ENCODE measurements at regions not wholly inside any gene's neighbourhood (a gene's known extent, or its start where the extent isn't known, plus 50 kb on each side); places are given as distances from the start of the nearest gene placed in this dataset.

GRCh38 chr3:168289471-168290008 is 193.8 kb upstream of the GOLIM4 start:
- Mint-ChIP-seq H3K4me1 (no peaks in the 10 kb centered on the region), H3K4me3 (no peak overlapping the region), H3K36me3 (ENCODE audit: low read depth) (no peaks in the 10 kb centered on the region), H3K27me3 (ENCODE audit: low read depth) (no peaks in the 10 kb centered on the region), H3K9me3 (no peaks in the 10 kb centered on the region), H3K27ac (no peak overlapping the region)
- TF ChIP-seq CTCF (IDR thresholded peaks at IDR 0.05; ENCODE audit: unreplicated experiment in 3 of 3): no peak

- no peak overlapping the region for H3K27ac Mint-ChIP-seq
- no peaks in the 10 kb centered on the region for H3K36me3 Mint-ChIP-seq (ENCODE audit: low read depth)
These were observed 193.0 kb upstream of the GOLIM4 start for GRCh38 chr3:168288511-168289401.

DNA sequence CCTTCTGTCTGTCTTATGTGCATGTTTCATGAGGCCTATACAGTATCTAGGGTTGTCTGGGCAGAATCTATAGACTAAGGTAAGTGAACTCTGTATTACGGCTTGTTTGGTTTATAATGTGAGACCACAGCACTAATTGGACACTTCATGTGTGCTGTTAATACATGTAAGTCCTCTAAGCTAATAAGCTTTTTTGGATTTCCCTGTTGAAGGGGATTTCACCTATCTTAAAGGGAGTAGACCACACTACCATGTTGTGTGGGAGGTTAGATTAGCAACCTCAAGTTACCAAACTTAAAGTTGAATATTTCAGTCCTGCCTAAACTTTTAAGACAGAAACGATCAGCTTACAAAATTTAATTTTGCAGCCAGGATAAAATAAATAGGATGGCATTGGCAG is 189.8 kb upstream of the GOLIM4 start:
- no peaks in the 10 kb centered on the region for H3K4me1 Mint-ChIP-seq
- H3K36me3 Mint-ChIP-seq (ENCODE audit: low read depth): no peaks in the 10 kb centered on the region
- no peak overlapping the region for H3K27ac Mint-ChIP-seq
- no peak overlapping the region for H3K4me3 Mint-ChIP-seq
- H3K27me3 Mint-ChIP-seq (ENCODE audit: low read depth): no peaks in the 10 kb centered on the region
- no peaks in the 10 kb centered on the region for H3K9me3 Mint-ChIP-seq
- no peak for TF ChIP-seq CTCF (IDR thresholded peaks at IDR 0.05; ENCODE audit: unreplicated experiment in 3 of 3)

More at GRCh38 chr3:168288511-168289401, 193.0 kb upstream of the GOLIM4 start:
- TF ChIP-seq CTCF (IDR thresholded peaks at IDR 0.05; ENCODE audit: unreplicated experiment in 3 of 3): no peak
- Mint-ChIP-seq H3K4me1 (no peaks in the 10 kb centered on the region), H3K4me3 (no peak overlapping the region), H3K9me3 (no peaks in the 10 kb centered on the region), H3K27me3 (ENCODE audit: low read depth) (no peaks in the 10 kb centered on the region)

DNA sequence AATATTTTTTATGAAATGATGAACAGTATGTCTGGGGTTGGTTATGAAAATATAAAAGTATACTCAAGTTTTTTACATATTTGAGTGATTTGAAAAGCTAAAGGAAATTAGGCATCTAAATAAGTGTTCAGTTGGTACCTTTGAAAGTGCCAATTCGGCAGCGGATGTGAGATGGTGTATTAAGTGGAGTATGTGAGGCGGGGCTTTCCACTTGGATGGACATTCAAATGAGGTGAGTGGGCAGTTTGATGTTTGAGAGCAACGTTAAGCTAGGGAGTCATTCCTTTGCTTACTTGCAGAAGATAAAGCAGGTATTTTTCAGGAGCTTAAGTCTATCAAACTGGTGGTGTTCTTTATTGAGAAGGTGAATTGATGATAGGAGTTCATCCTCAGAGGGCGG is 189.0 kb upstream of the GOLIM4 start:
- Mint-ChIP-seq H3K4me1 (no peaks in the 10 kb centered on the region), H3K4me3 (no peak overlapping the region), H3K27ac (no peak overlapping the region), H3K36me3 (ENCODE audit: low read depth) (no peaks in the 10 kb centered on the region), H3K27me3 (ENCODE audit: low read depth) (no peaks in the 10 kb centered on the region), H3K9me3 (no peaks in the 10 kb centered on the region)
- no peak for TF ChIP-seq CTCF (IDR thresholded peaks at IDR 0.05; ENCODE audit: unreplicated experiment in 3 of 3)

DNA sequence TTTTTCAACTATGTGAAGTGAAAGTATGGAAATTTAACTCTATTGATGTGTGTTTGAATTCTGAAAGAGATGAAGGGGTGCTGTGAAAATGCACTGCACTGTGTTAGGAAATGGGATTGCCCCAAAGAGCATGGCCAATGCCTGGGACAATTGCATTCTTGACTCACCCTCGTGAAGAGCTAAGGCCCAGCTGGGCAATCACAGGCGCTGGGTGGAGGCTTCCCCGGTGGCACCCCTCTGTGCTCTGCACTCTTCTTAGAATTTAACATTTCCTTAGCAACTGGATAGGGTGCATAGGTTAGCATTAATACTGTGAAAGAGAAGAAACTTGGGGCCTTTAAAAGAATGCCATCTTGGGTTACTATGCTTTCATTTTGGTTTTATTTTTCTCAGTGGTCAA is 179.9 kb upstream of the GOLIM4 start:
- peaks cover 4% of the 10 kb centered on the region for H3K36me3 Mint-ChIP-seq (ENCODE audit: low read depth)
- TF ChIP-seq CTCF (IDR thresholded peaks at IDR 0.05; ENCODE audit: unreplicated experiment in 3 of 3): no peak
- H3K9me3 Mint-ChIP-seq: peaks cover 15% of the 10 kb centered on the region
- no peak overlapping the region for H3K27ac Mint-ChIP-seq
- no peaks in the 10 kb centered on the region for H3K27me3 Mint-ChIP-seq (ENCODE audit: low read depth)
- no peak overlapping the region for H3K4me3 Mint-ChIP-seq
- H3K4me1 Mint-ChIP-seq: no peaks in the 10 kb centered on the region

DNA sequence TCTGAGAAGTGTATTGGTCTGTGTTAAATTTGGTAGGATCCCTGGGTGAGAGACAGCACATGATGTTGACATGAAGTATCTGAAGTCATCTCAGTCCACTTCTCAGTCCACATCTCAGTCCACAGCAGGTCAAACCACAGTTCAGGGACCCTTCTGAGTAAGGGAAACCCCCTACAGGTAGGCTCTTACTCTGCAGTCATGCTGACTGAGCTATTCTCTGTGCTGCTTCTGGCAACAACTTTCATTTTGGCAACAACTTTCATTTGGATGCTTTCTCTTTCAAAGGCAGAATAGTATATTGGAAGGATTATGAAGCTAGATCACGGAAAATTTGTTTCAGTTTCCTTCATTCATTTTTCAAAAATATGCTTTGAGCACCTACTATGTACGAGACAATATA is 178.2 kb upstream of the GOLIM4 start:
- TF ChIP-seq CTCF (IDR thresholded peaks at IDR 0.05; ENCODE audit: unreplicated experiment in 3 of 3): no peak
- Mint-ChIP-seq H3K9me3 (peaks cover 15% of the 10 kb centered on the region), H3K4me3 (no peak overlapping the region), H3K27me3 (ENCODE audit: low read depth) (no peaks in the 10 kb centered on the region), H3K4me1 (no peaks in the 10 kb centered on the region), H3K36me3 (ENCODE audit: low read depth) (peaks cover 4% of the 10 kb centered on the region), H3K27ac (no peak overlapping the region)

Measured in nephron (organoid).